ENCODE measurements at regions not wholly inside any gene's neighbourhood (a gene's known extent, or its start where the extent isn't known, plus 50 kb on each side); places are given as distances from the start of the nearest gene placed in this dataset.

GRCh38 chr2:120641366-120641771, 94.3 kb upstream of the GLI2 start:
- TF ChIP-seq CTCF (IDR thresholded peaks at IDR 0.05) (no peak), POLR2A (IDR thresholded peaks at IDR 0.05) (no peak)
